HG02938 (cell line): ENCODE measurements at regions not wholly inside any gene's neighbourhood (a gene's known extent, or its start where the extent isn't known, plus 50 kb on each side); places are given as distances from the start of the nearest gene placed in this dataset.

Experiments
- ATAC-seq: cut with Tn5 transposase; IDR thresholded peaks from one replicate; pipeline ENCODE4 v1.9.1; 2021; ENCODE audit warnings: mild to moderate bottlenecking, moderate library complexity; ENCODE audit not compliant: unreplicated experiment

GRCh38 chr9:31067418-31067817 is 1317.0 kb upstream of the ACO1 start:
- no peak for ATAC-seq

GRCh38 chr9:31071606-31072286 is 1312.7 kb upstream of the ACO1 start:
- no peak for ATAC-seq

GRCh38 chr9:31078175-31078574 is 1306.3 kb upstream of the ACO1 start:
- ATAC-seq: no peak

- no peak for ATAC-seq
These were observed 1300.1 kb upstream of the ACO1 start for GRCh38 chr9:31084350-31084749.

- no peak for ATAC-seq
These were observed 1294.8 kb upstream of the ACO1 start for GRCh38 chr9:31089549-31090221.

GRCh38 chr9:31100311-31100710 is 1284.1 kb upstream of the ACO1 start:
- no peak for ATAC-seq

GRCh38 chr9:31103836-31104235 is 1280.6 kb upstream of the ACO1 start:
- no peak for ATAC-seq

- no peak for ATAC-seq
These were observed 1280.2 kb upstream of the ACO1 start for GRCh38 chr9:31104249-31104648.

- ATAC-seq: no peak
These were observed 1272.0 kb upstream of the ACO1 start for GRCh38 chr9:31112491-31112890.

- ATAC-seq: no peak
These were observed 1270.1 kb upstream of the ACO1 start for GRCh38 chr9:31114346-31114745.

- peak; percentile 83 for ATAC-seq
These were observed 1264.5 kb upstream of the ACO1 start for GRCh38 chr9:31119890-31120454.

- ATAC-seq: no peak
These were observed 1260.1 kb upstream of the ACO1 start for GRCh38 chr9:31124389-31124788.

- ATAC-seq: no peak
These were observed 1248.9 kb upstream of the ACO1 start for GRCh38 chr9:31135567-31135966.

- no peak for ATAC-seq
These were observed 1247.9 kb upstream of the ACO1 start for GRCh38 chr9:31136524-31136923.

- no peak for ATAC-seq
These were observed 1247.0 kb upstream of the ACO1 start for GRCh38 chr9:31137176-31138160.

GRCh38 chr9:31140316-31140715 is 1244.1 kb upstream of the ACO1 start:
- ATAC-seq: no peak

GRCh38 chr9:31142456-31142855 is 1242.0 kb upstream of the ACO1 start:
- no peak for ATAC-seq

- ATAC-seq: no peak
These were observed 1239.8 kb upstream of the ACO1 start for GRCh38 chr9:31144614-31145013.

GRCh38 chr9:31146485-31147166 is 1237.8 kb upstream of the ACO1 start:
- peak; percentile 93 for ATAC-seq

- ATAC-seq: no peak
These were observed 1231.1 kb upstream of the ACO1 start for GRCh38 chr9:31153250-31153840.
